ENCODE measurements at regions not wholly inside any gene's neighbourhood (a gene's known extent, or its start where the extent isn't known, plus 50 kb on each side); places are given as distances from the start of the nearest gene placed in this dataset.

- CTCF ChIA-PET: no interaction called here
- peaks cover 2% of the 10 kb centered on the region for H3K27me3 Mint-ChIP-seq
- H3K9me3 Mint-ChIP-seq: no peaks in the 10 kb centered on the region
- TF ChIP-seq CTCF (IDR thresholded peaks at IDR 0.05): no peak
- intact Hi-C loops (cut with micrococcal nuclease): no loop called here
- ATAC-seq (ENCODE audit: low read depth): no peak
- H3K4me1 Mint-ChIP-seq: no peaks in the 10 kb centered on the region
- no peak overlapping the region for H3K27ac Mint-ChIP-seq
- no peak for DNase-seq
- no peak overlapping the region for H3K4me3 Mint-ChIP-seq
- POLR2A ChIA-PET: no interaction called here
- no peaks in the 10 kb centered on the region for H3K36me3 Mint-ChIP-seq (ENCODE audit: low read depth)
Measured at GRCh38 chr6:145267076-145267867, 468.0 kb downstream of the EPM2A start.

- intact Hi-C loops (cut with micrococcal nuclease): no loop called here
- TF ChIP-seq CTCF (IDR thresholded peaks at IDR 0.05): no peak
- CTCF ChIA-PET: interaction anchor here (0.6 kb wide), 1 partner anchor 115 kb away, joined by 4 read pairs; no protein-coding TSS in a partner anchor
Measured at GRCh38 chr6:145270464-145270863, 464.9 kb downstream of the EPM2A start.

GRCh38 chr6:145271040-145271439 is 464.3 kb downstream of the EPM2A start:
- Mint-ChIP-seq H3K9me3 (no peaks in the 10 kb centered on the region), H3K27me3 (peaks cover 2% of the 10 kb centered on the region), H3K4me1 (no peaks in the 10 kb centered on the region), H3K36me3 (ENCODE audit: low read depth) (no peaks in the 10 kb centered on the region), H3K4me3 (no peak overlapping the region), H3K27ac (no peak overlapping the region)
- no peak for DNase-seq
- ChIA-PET CTCF (interaction anchor here (0.6 kb wide), 1 partner anchor 116 kb away, joined by 4 read pairs; no protein-coding TSS in a partner anchor), POLR2A (no interaction called here)
- intact Hi-C loops (cut with micrococcal nuclease): no loop called here
- ATAC-seq (ENCODE audit: low read depth): no peak
- TF ChIP-seq CTCF (IDR thresholded peaks at IDR 0.05): no peak

More at GRCh38 chr6:145270464-145270863, 464.9 kb downstream of the EPM2A start:
- ATAC-seq (ENCODE audit: low read depth): no peak
- Mint-ChIP-seq H3K27me3 (peaks cover 2% of the 10 kb centered on the region), H3K9me3 (no peaks in the 10 kb centered on the region), H3K4me3 (no peak overlapping the region), H3K4me1 (no peaks in the 10 kb centered on the region), H3K27ac (no peak overlapping the region), H3K36me3 (ENCODE audit: low read depth) (no peaks in the 10 kb centered on the region)
- POLR2A ChIA-PET: no interaction called here
- no peak for DNase-seq

- no peak for TF ChIP-seq CTCF (IDR thresholded peaks at IDR 0.05)
- no peaks in the 10 kb centered on the region for H3K9me3 Mint-ChIP-seq
- no peak overlapping the region for H3K27ac Mint-ChIP-seq
- peaks cover 2% of the 10 kb centered on the region for H3K27me3 Mint-ChIP-seq
- ChIA-PET POLR2A (no interaction called here), CTCF (no interaction called here)
- no peak overlapping the region for H3K4me3 Mint-ChIP-seq
- H3K36me3 Mint-ChIP-seq (ENCODE audit: low read depth): no peaks in the 10 kb centered on the region
- no peak for ATAC-seq (ENCODE audit: low read depth)
- intact Hi-C loops (cut with micrococcal nuclease): no loop called here
- H3K4me1 Mint-ChIP-seq: no peaks in the 10 kb centered on the region
- no peak for DNase-seq
Measured at GRCh38 chr6:145271577-145271976, 463.7 kb downstream of the EPM2A start.

GRCh38 chr6:145272246-145272645 is 463.1 kb downstream of the EPM2A start:
- ATAC-seq (ENCODE audit: low read depth) (no peak), DNase-seq (no peak)
- H3K9me3 Mint-ChIP-seq: no peaks in the 10 kb centered on the region
- H3K4me3 Mint-ChIP-seq: no peak overlapping the region
- intact Hi-C loops (cut with micrococcal nuclease): no loop called here
- ChIA-PET CTCF (no interaction called here), POLR2A (no interaction called here)
- H3K27me3 Mint-ChIP-seq: peaks cover 2% of the 10 kb centered on the region
- H3K36me3 Mint-ChIP-seq (ENCODE audit: low read depth): no peaks in the 10 kb centered on the region
- H3K4me1 Mint-ChIP-seq: no peaks in the 10 kb centered on the region
- no peak overlapping the region for H3K27ac Mint-ChIP-seq
- no peak for TF ChIP-seq CTCF (IDR thresholded peaks at IDR 0.05)
